Panc1 (cell line): ENCODE measurements at regions not wholly inside any gene's neighbourhood (a gene's known extent, or its start where the extent isn't known, plus 50 kb on each side); places are given as distances from the start of the nearest gene placed in this dataset.

Source experiments
- ATAC-seq: fragments of 200-7000 bp; cut with Tn5 transposase; 2 replicates; pipeline ENCODE4 v1.9.1; 2020; ENCODE audit warnings: mild to moderate bottlenecking, moderate library complexity
- BruUV-seq: library from RNA; stranded (reverse); fragments of 400-500 nt; replicated peaks from 2 replicates; lab custom pipeline; 2021; lab: Mats Ljungman, UMichigan
- CTCF ChIA-PET: fragments of 300-600 bp; sonication (Branson Sonifier 250); formaldehyde crosslinking; loops from one replicate; lab custom pipeline; 2022; ENCODE audit warnings: antibody characterized with exemption; lab: Charles Lee
- POLR2A ChIA-PET: fragments of 300-600 bp; sonication (Branson Sonifier 250); formaldehyde crosslinking; loops from one replicate; lab custom pipeline; 2022; ENCODE audit warnings: antibody characterized with exemption; lab: Charles Lee
- DNase-seq: peaks from one replicate; pipeline ENCODE4 v3.0.0-alpha.2; 2010; ENCODE audit warnings: low read depth, low spot score
- H3K27ac ChIP-seq: 2 replicates; pipeline ENCODE4 v1.5.1; 2011; ENCODE audit warnings: mild to moderate bottlenecking, low read length, inconsistent platforms
- H3K27me3 ChIP-seq: fragments of 200-500 bp; sonication (Bioruptor generic); 2 replicates; pipeline ENCODE4 v1.6.0; 2014; ENCODE audit warnings: low read length, inconsistent platforms; ENCODE audit not compliant: control insufficient read depth, insufficient read depth
- H3K36me3 ChIP-seq: fragments of 200-500 bp; sonication (Bioruptor generic); 2 replicates; pipeline ENCODE4 v1.5.1; 2014; ENCODE audit warnings: inconsistent platforms, mild to moderate bottlenecking, low read length, moderate library complexity; ENCODE audit not compliant: control insufficient read depth, insufficient read depth
- H3K4me1 ChIP-seq: 2 replicates; pipeline ENCODE4 v1.5.1; 2011; ENCODE audit warnings: inconsistent platforms, mild to moderate bottlenecking, low read length, moderate library complexity; ENCODE audit not compliant: control insufficient read depth, insufficient read depth
- H3K4me3 ChIP-seq, 2 experiments: 2 replicates each; pipeline ENCODE4 v1.5.1; 2011 to 2012; ENCODE audit warnings: low read depth in 2 of 2, low read length in 2 of 2, mild to moderate bottlenecking in 2 of 2, inconsistent platforms in 1 of 2, moderate library complexity in 1 of 2
- H3K9me3 ChIP-seq: fragments of 200-500 bp; sonication (Bioruptor generic); 2 replicates; pipeline ENCODE4 v1.5.1; 2014; ENCODE audit warnings: low read depth, mild to moderate bottlenecking, inconsistent platforms, low read length, moderate library complexity; ENCODE audit not compliant: control insufficient read depth, insufficient read depth
- CTCF ChIP-seq: fragments of 450-650 bp; IDR thresholded peaks from 2 replicates; pipeline ENCODE4 v1.5.1; 2017; ENCODE audit warnings: mild to moderate bottlenecking
- POLR2AphosphoS5 ChIP-seq: IDR thresholded peaks from 2 replicates; pipeline ENCODE4 v1.6.1; 2012; ENCODE audit warnings: mild to moderate bottlenecking, low read depth, low read length, moderate library complexity
- REST ChIP-seq, 2 experiments: IDR thresholded peaks; 2 replicates each; pipeline ENCODE4 v1.6.1; 2011 to 2012; ENCODE audit warnings: low read depth in 2 of 2, control low read depth in 1 of 2, low read length in 1 of 2, mild to moderate bottlenecking in 1 of 2, moderate library complexity in 1 of 2; ENCODE audit not compliant: insufficient read depth in 1 of 2
- SIN3A ChIP-seq: IDR thresholded peaks from 2 replicates; pipeline ENCODE4 v1.6.1; 2012; ENCODE audit warnings: low read depth, mild to moderate bottlenecking, low read length, moderate library complexity, borderline replicate concordance; ENCODE audit not compliant: insufficient read depth
- TCF7L2 ChIP-seq: IDR thresholded peaks from 2 replicates; pipeline ENCODE4 v1.6.1; 2011; ENCODE audit warnings: mild to moderate bottlenecking, low read depth, low read length, inconsistent platforms
- in situ Hi-C: cut with HindIII; loops from 2 replicates; pipeline ENCODE4 v1.10.0; 2016; ENCODE audit warnings: low sequenced_read_pairs, low pct_unique_long_range_greater_than_20kb
- intact Hi-C: fragments of 100-400 bp; cut with micrococcal nuclease; formaldehyde crosslinking; loops from one replicate; pipeline ENCODE4 v1.10.0; 2022; ENCODE audit not compliant: unreplicated experiment

GRCh38 chr3:19735111-19735510, 198.9 kb downstream of the EFHB start:
- H3K9me3 ChIP-seq, result no peaks in the 10 kb centered on the region
- TF ChIP-seq CTCF (no peak), TCF7L2 (no peak), POLR2AphosphoS5 (no peak), REST (IDR thresholded peaks at IDR 0.05; ENCODE audit: insufficient read depth in 1 of 2, low read depth in 2 of 2, low read length in 1 of 2) (no peak), SIN3A (no peak)
- H3K4me3 ChIP-seq, result no peak overlapping the region
- no peaks in the 10 kb centered on the region for H3K4me1 ChIP-seq
- no peaks in the 10 kb centered on the region for H3K36me3 ChIP-seq
- no peaks in the 10 kb centered on the region for H3K27me3 ChIP-seq
- no peak for ATAC-seq
- ChIA-PET POLR2A (no interaction called here), CTCF (no interaction called here)
- in situ Hi-C loops, result no loop called here
- BruUV-seq, result no TSS peak
- intact Hi-C loops, result no loop called here
- no peak for DNase-seq
- no peak overlapping the region for H3K27ac ChIP-seq

GRCh38 chr3:19734453-19734852, 199.6 kb downstream of the EFHB start:
- intact Hi-C loops, result no loop called here
- in situ Hi-C loops, result no loop called here
- Histone ChIP-seq H3K36me3 (no peaks in the 10 kb centered on the region), H3K4me1 (no peaks in the 10 kb centered on the region), H3K4me3 (no peak overlapping the region), H3K27me3 (no peaks in the 10 kb centered on the region), H3K27ac (no peak overlapping the region), H3K9me3 (no peaks in the 10 kb centered on the region)
- CTCF ChIA-PET, result no interaction called here
- no peak for DNase-seq
- no peak for TF ChIP-seq CTCF
- no peak for TF ChIP-seq TCF7L2
- no peak for TF ChIP-seq POLR2AphosphoS5
- no peak for TF ChIP-seq REST (IDR thresholded peaks at IDR 0.05; ENCODE audit: insufficient read depth in 1 of 2, low read depth in 2 of 2, low read length in 1 of 2)
- TF ChIP-seq SIN3A, result no peak
- no peak for ATAC-seq
- POLR2A ChIA-PET, result no interaction called here
- no TSS peak for BruUV-seq
